ENCODE measurements at regions not wholly inside any gene's neighbourhood (a gene's known extent, or its start where the extent isn't known, plus 50 kb on each side); places are given as distances from the start of the nearest gene placed in this dataset.
"Not testable (repeated sequence)": the region's sequence is repeated elsewhere in the genome, so short reads cannot be mapped to it uniquely, and the experiment has no call there.

GRCh38 chr3:38952721-38953120 lies 99.0 kb downstream of the SCN11A start:
- no peak for DNase-seq
- no peak overlapping the region for H3K4me3 ChIP-seq (ENCODE audit: insufficient read depth, low read depth, low read length)

DNA sequence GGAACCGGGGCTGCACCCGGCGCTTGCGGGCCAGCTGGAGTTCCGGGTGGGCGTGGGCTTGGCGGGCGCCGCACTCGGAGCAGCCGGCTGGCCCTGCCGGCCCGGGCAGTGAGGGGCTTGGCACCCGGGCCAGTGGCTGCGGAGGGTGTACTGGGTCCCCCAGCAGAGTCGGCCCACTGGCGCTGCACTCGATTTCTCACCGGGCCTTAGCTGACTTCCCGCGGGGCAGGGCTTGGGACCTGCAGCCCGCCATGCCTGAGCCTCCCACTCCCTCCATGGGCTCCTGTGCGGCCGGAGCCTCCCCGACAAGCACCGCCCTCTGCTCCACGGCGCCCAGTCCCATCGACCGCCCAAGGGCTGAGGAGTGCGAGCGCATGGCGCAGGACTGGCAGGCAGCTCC lies 100.6 kb downstream of the SCN11A start:
- H3K36me3 ChIP-seq (replicated peaks; ENCODE audit: control insufficient read depth, insufficient read depth, low read length); DNase-seq; H3K4me3 ChIP-seq (ENCODE audit: insufficient read depth, low read depth, low read length); H3K27me3 ChIP-seq (ENCODE audit: control insufficient read depth, insufficient read depth, low read length): not testable (repeated sequence)

More at GRCh38 chr3:38952721-38953120, 99.0 kb downstream of the SCN11A start:
- Histone ChIP-seq H3K27me3 (ENCODE audit: control insufficient read depth, insufficient read depth, low read length) (no peaks in the 10 kb centered on the region), H3K36me3 (replicated peaks; ENCODE audit: control insufficient read depth, insufficient read depth, low read length) (no peaks in the 10 kb centered on the region)

DNA sequence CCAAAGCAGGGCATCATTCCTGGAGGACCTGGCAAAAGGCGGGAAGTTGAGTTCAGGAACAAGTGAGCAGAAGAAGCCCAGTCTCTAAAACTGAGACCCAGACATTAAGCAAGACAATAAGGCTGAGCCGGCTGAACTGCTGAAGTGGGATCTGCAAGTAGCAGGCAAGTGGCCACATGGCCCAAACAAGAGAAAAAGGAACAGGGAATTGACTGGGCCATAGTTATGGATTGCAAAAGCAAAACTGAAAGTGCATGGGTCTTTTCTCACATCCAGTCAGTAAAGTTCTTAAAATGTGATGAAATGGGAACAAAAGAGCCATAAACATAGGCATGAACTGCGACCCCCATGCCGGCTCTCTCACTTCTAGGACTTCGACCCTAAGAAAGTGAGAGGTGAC lies 101.2 kb downstream of the SCN11A start:
- no peak overlapping the region for H3K4me3 ChIP-seq (ENCODE audit: insufficient read depth, low read depth, low read length)
- H3K36me3 ChIP-seq (replicated peaks; ENCODE audit: control insufficient read depth, insufficient read depth, low read length) = no peaks in the 10 kb centered on the region
- no peak for DNase-seq
- H3K27me3 ChIP-seq (ENCODE audit: control insufficient read depth, insufficient read depth, low read length) = no peaks in the 10 kb centered on the region

- no peaks in the 10 kb centered on the region for H3K36me3 ChIP-seq (replicated peaks; ENCODE audit: control insufficient read depth, insufficient read depth, low read length)
These were observed 101.8 kb downstream of the SCN11A start for GRCh38 chr3:38949994-38950393.

DNA sequence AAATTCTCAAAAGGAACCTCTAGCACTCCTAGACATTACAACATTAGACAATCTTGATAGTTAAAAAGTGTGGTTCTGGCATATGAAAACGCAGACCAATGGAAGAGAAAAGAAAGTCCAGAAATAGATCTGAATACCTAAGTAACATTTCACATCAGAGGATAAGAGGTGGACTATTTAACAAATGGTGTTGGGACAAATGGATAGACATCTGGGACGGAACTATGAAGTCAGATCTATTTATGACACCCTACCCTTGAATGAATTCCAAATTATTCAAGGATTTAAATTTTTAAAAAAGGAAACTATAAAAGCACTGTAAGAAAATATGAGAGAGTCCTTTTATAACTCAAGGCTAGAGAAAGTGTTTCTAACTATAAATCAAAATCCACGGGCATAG lies 111.3 kb downstream of the SCN11A start:
- H3K27me3 ChIP-seq (ENCODE audit: control insufficient read depth, insufficient read depth, low read length) = no peaks in the 10 kb centered on the region
- H3K36me3 ChIP-seq (replicated peaks; ENCODE audit: control insufficient read depth, insufficient read depth, low read length) = no peaks in the 10 kb centered on the region
- no peak overlapping the region for H3K4me3 ChIP-seq (ENCODE audit: insufficient read depth, low read depth, low read length)
- no peak for DNase-seq

More at GRCh38 chr3:38949994-38950393, 101.8 kb downstream of the SCN11A start:
- DNase-seq = no peak
- Histone ChIP-seq H3K4me3 (ENCODE audit: insufficient read depth, low read depth, low read length) (no peak overlapping the region), H3K27me3 (ENCODE audit: control insufficient read depth, insufficient read depth, low read length) (no peaks in the 10 kb centered on the region)

DNA sequence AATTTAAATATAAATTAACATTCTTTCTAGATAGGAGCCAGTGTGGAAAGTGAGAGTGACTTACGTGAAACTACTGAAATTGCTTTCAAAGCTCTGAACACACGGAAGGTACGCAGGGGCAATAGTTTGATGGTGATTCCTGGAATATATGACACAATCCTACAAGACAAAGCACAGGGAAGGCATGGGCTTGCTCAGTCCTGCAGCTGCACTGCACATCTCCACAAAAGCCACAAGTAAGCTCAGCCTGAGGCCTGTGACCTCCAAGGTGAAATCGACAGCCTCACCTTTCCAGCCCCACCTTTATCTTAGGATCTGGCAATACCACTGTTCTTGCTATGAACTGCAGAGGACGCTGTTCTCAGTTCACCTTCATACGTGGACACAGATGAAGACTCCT lies 109.3 kb upstream of the SCN10A start:
- Histone ChIP-seq H3K36me3 (replicated peaks; ENCODE audit: control insufficient read depth, insufficient read depth, low read length) (no peaks in the 10 kb centered on the region), H3K27me3 (ENCODE audit: control insufficient read depth, insufficient read depth, low read length) (no peaks in the 10 kb centered on the region), H3K4me3 (ENCODE audit: insufficient read depth, low read depth, low read length) (no peak overlapping the region)
- no peak for DNase-seq

DNA sequence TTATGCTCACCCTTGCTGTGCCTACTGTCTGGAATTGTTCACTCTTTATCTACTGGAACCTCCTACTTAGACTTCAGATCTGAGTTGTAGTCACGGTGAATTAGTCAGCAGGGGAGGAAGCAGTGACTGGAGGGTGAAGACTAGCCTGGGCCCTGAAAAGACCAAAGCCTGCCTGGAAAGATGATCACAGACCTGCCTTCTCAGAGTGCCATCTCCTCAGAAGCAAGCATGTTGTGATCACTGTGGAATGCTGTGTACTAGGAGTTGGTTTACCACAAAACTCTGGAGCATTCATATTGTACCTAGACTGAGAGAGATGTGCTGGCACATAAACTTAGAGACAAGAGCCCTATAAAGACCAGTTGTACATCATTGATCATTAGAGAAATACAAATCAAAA lies 100.7 kb upstream of the SCN10A start:
- H3K36me3 ChIP-seq (replicated peaks; ENCODE audit: control insufficient read depth, insufficient read depth, low read length) = no peaks in the 10 kb centered on the region
- no peaks in the 10 kb centered on the region for H3K27me3 ChIP-seq (ENCODE audit: control insufficient read depth, insufficient read depth, low read length)
- no peak overlapping the region for H3K4me3 ChIP-seq (ENCODE audit: insufficient read depth, low read depth, low read length)
- DNase-seq = no peak

DNA sequence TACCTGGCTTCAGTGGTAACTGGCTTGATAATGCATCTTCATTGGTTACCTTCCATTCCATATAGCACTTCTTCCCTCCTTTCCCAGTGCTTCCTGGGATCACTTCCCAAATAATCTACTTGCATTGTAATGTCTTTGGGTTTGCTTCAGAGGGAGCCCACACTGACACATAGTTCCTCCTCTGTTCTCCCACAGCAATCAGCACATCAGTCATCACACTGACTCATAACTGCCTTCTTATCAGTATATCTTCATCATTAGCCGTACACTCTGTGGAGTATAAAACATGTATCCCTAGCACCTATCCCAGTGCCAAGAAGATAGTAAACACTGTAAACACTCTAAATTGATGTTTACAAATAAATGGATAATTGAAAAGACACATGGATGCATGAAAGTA lies 91.4 kb upstream of the SCN10A start:
- H3K36me3 ChIP-seq (replicated peaks; ENCODE audit: control insufficient read depth, insufficient read depth, low read length) = no peaks in the 10 kb centered on the region
- H3K4me3 ChIP-seq (ENCODE audit: insufficient read depth, low read depth, low read length) = no peak overlapping the region
- no peaks in the 10 kb centered on the region for H3K27me3 ChIP-seq (ENCODE audit: control insufficient read depth, insufficient read depth, low read length)
- no peak for DNase-seq

DNA sequence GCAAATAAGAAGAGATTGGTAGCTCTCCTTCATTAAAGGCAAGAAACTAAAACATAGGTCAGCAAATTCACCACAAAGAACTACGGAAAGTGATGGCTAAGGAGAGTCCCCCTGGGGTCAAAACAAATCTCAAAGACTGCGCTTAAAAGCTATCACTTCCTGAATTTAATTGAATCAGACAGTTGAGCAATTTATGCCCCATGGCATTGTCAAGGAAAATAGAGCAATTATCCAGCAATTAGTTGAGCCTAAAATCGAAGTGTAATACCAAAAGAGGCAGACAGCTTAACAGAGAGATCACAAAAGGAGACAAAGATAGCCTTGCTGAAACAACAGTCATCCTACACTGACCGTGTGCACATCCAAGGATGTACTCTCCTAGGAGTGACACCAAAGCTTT lies 74.4 kb upstream of the SCN10A start:
- H3K4me3 ChIP-seq (ENCODE audit: insufficient read depth, low read depth, low read length) = no peak overlapping the region
- no peak for DNase-seq
- no peaks in the 10 kb centered on the region for H3K36me3 ChIP-seq (replicated peaks; ENCODE audit: control insufficient read depth, insufficient read depth, low read length)
- no peaks in the 10 kb centered on the region for H3K27me3 ChIP-seq (ENCODE audit: control insufficient read depth, insufficient read depth, low read length)

- Histone ChIP-seq H3K4me3 (ENCODE audit: insufficient read depth, low read depth, low read length) (no peak overlapping the region), H3K27me3 (ENCODE audit: control insufficient read depth, insufficient read depth, low read length) (no peaks in the 10 kb centered on the region), H3K36me3 (replicated peaks; ENCODE audit: control insufficient read depth, insufficient read depth, low read length) (no peaks in the 10 kb centered on the region)
- DNase-seq = no peak
These were observed 62.6 kb upstream of the SCN10A start for GRCh38 chr3:38878646-38879045.
